PC-9 (cell line): ENCODE measurements at regions not wholly inside any gene's neighbourhood (a gene's known extent, or its start where the extent isn't known, plus 50 kb on each side); places are given as distances from the start of the nearest gene placed in this dataset.
A peak's percentile ranks its signal among the peaks of the same experiment; 100 is the strongest.

Source experiments
- BruUV-seq: library from RNA; stranded (reverse); fragments of 400-500 nt; replicated peaks from 2 replicates; lab custom pipeline; 2021; lab: Mats Ljungman, UMichigan
- CTCF ChIA-PET: fragments of 300-600 bp; sonication (Branson Sonifier 250); formaldehyde crosslinking; loops from one replicate; lab custom pipeline; 2022; ENCODE audit warnings: antibody characterized with exemption; lab: Charles Lee
- POLR2A ChIA-PET: fragments of 300-600 bp; sonication (Branson Sonifier 250); formaldehyde crosslinking; loops from one replicate; lab custom pipeline; 2022; ENCODE audit warnings: antibody characterized with exemption; ENCODE audit not compliant: unreplicated experiment; lab: Charles Lee
- DNase-seq, 2 experiments: peaks; one replicate each; pipeline versions ENCODE4 v3.0.0 to v3.0.0-alpha.2; 2015 to 2022; ENCODE audit warnings: mixed read lengths in 1 of 2
- H2AFZ ChIP-seq: fragments of 200-600 bp; sonication (generic); 2 replicates; pipeline ENCODE4 v1.8.1; 2017; ENCODE audit warnings: antibody characterized with exemption
- H3F3A ChIP-seq: fragments of 200-600 bp; sonication (generic); 2 replicates; pipeline ENCODE4 v1.8.1; 2017; ENCODE audit warnings: antibody characterized with exemption, mild to moderate bottlenecking, low read depth; ENCODE audit not compliant: insufficient read depth
- H3K27ac ChIP-seq: fragments of 200-600 bp; sonication (generic); 2 replicates; pipeline ENCODE4 v1.6.1; 2016; ENCODE audit warnings: mixed run types
- H3K27me3 ChIP-seq: fragments of 200-600 bp; sonication (generic); 2 replicates; pipeline ENCODE4 v1.6.1; 2016; ENCODE audit warnings: low read depth, mixed run types; ENCODE audit not compliant: insufficient read depth
- H3K36me3 ChIP-seq: fragments of 200-600 bp; sonication (generic); 2 replicates; pipeline ENCODE4 v1.6.1; 2016; ENCODE audit warnings: low read depth, mixed run types
- H3K4me1 ChIP-seq: fragments of 200-600 bp; sonication (generic); replicated peaks from 2 replicates; pipeline ENCODE4 v1.6.1; 2016; ENCODE audit warnings: mixed run types; ENCODE audit not compliant: insufficient read depth
- H3K4me2 ChIP-seq: fragments of 200-600 bp; sonication (generic); 2 replicates; pipeline ENCODE4 v1.6.1; 2017; ENCODE audit warnings: mixed run types
- H3K4me3 ChIP-seq: fragments of 200-600 bp; sonication (generic); 2 replicates; pipeline ENCODE4 v1.6.1; 2016; ENCODE audit warnings: mixed run types
- H3K79me2 ChIP-seq: fragments of 200-600 bp; sonication (generic); 2 replicates; pipeline ENCODE4 v1.6.1; 2017; ENCODE audit warnings: low read depth, mixed run types
- H3K9me2 ChIP-seq: fragments of 200-600 bp; sonication (generic); 2 replicates; pipeline ENCODE4 v1.8.1; 2017; ENCODE audit warnings: mild to moderate bottlenecking; ENCODE audit not compliant: insufficient read depth
- H3K9me3 ChIP-seq: fragments of 200-600 bp; sonication (generic); 2 replicates; pipeline ENCODE4 v1.8.1; 2016; ENCODE audit warnings: low read depth; ENCODE audit not compliant: insufficient read depth
- H4K20me1 ChIP-seq: fragments of 200-600 bp; sonication (generic); 2 replicates; pipeline ENCODE4 v1.8.1; 2017; ENCODE audit not compliant: insufficient read depth
- CTCF ChIP-seq: fragments of 200-600 bp; sonication (generic); conservative IDR thresholded peaks from 2 replicates; pipeline ENCODE4 v1.6.1; 2017; ENCODE audit warnings: mixed run types, antibody characterized with exemption, mild to moderate bottlenecking, moderate library complexity
- EZH2 ChIP-seq: fragments of 200-600 bp; sonication (generic); IDR thresholded peaks from 2 replicates; pipeline ENCODE4 v1.8.0; 2017; ENCODE audit warnings: antibody characterized with exemption, low read depth
- intact Hi-C: fragments of 100-400 bp; cut with micrococcal nuclease; formaldehyde crosslinking; loops from one replicate; pipeline ENCODE4 v1.10.0; 2022; ENCODE audit not compliant: unreplicated experiment

GRCh38 chr6:158920311-158920905 is 79.6 kb downstream of the RSPH3 start:
- POLR2A ChIA-PET, result no interaction called here
- H3K4me1 ChIP-seq, result peaks cover 35% of the 10 kb centered on the region
- CTCF ChIA-PET, result no interaction called here

GRCh38 chr6:158919865-158920264 is 80.1 kb downstream of the RSPH3 start:
- BruUV-seq, result no TSS peak
- H3K27me3 ChIP-seq, result no peaks in the 10 kb centered on the region
- H3K4me1 ChIP-seq, result peaks cover 35% of the 10 kb centered on the region
- no peak overlapping the region for H2AFZ ChIP-seq
- TF ChIP-seq CTCF (no peak), EZH2 (no peak)
- ChIA-PET POLR2A (no interaction called here), CTCF (no interaction called here)
- no peaks in the 10 kb centered on the region for H3K9me3 ChIP-seq
- H3K4me3 ChIP-seq, result no peak overlapping the region
- peak overlapping the region; percentile 6 for H3K4me2 ChIP-seq
- no peaks in the 10 kb centered on the region for H3K36me3 ChIP-seq
- no peaks in the 10 kb centered on the region for H3K79me2 ChIP-seq
- no peaks in the 10 kb centered on the region for H4K20me1 ChIP-seq
- peaks cover 32% of the 10 kb centered on the region; the same call in 1 of the 2 replicates for H3F3A ChIP-seq
- no peaks in the 10 kb centered on the region for H3K9me2 ChIP-seq
- H3K27ac ChIP-seq, result peak overlapping the region; percentile 26; the same call in 1 of the 2 replicates
- no peak for DNase-seq
- intact Hi-C loops, result loop anchor here (10.0 kb wide), 1 partner anchor 215 kb away; no protein-coding TSS in a partner anchor

More at GRCh38 chr6:158920311-158920905, 79.6 kb downstream of the RSPH3 start:
- H3K79me2 ChIP-seq, result no peaks in the 10 kb centered on the region
- H3F3A ChIP-seq, result peaks cover 32% of the 10 kb centered on the region; the same call in 1 of the 2 replicates
- no peaks in the 10 kb centered on the region for H3K36me3 ChIP-seq
- peak overlapping the region; percentile 26; the same call in 1 of the 2 replicates for H3K27ac ChIP-seq
- H2AFZ ChIP-seq, result no peak overlapping the region
- no peaks in the 10 kb centered on the region for H3K27me3 ChIP-seq
- H4K20me1 ChIP-seq, result no peaks in the 10 kb centered on the region
- intact Hi-C loops, result no loop called here
- H3K4me2 ChIP-seq, result peak overlapping the region; percentile 6
- no peak for DNase-seq
- BruUV-seq, result no TSS peak
- no peaks in the 10 kb centered on the region for H3K9me3 ChIP-seq
- no peaks in the 10 kb centered on the region for H3K9me2 ChIP-seq
- TF ChIP-seq CTCF, result no peak
- TF ChIP-seq EZH2, result no peak
- H3K4me3 ChIP-seq, result no peak overlapping the region

- no peak for TF ChIP-seq CTCF
- no peak for TF ChIP-seq EZH2
- CTCF ChIA-PET, result no interaction called here
- Histone ChIP-seq H3K27ac (no peak overlapping the region; the same call in 1 of the 2 replicates), H3K36me3 (no peaks in the 10 kb centered on the region), H3K79me2 (0 out of 2 replicates have a peak, but pooled peaks cover 3% of the 10 kb centered on the region), H3K9me2 (no peaks in the 10 kb centered on the region), H3K27me3 (no peaks in the 10 kb centered on the region), H3K4me2 (no peak overlapping the region), H3K9me3 (no peaks in the 10 kb centered on the region), H3K4me1 (peaks cover 57% of the 10 kb centered on the region), H2AFZ (no peak overlapping the region), H3K4me3 (no peak overlapping the region), H4K20me1 (no peaks in the 10 kb centered on the region), H3F3A (peaks cover 45% of the 10 kb centered on the region)
- no peak for DNase-seq
- BruUV-seq, result no TSS peak
- intact Hi-C loops, result loop anchor here (10.0 kb wide), 1 partner anchor 212 kb away; no protein-coding TSS in a partner anchor
- POLR2A ChIA-PET, result interaction anchor here (0.5 kb wide), 1 partner anchor 47 kb away, joined by 3 read pairs; no protein-coding TSS in a partner anchor
These were observed 83.4 kb downstream of the RSPH3 start for GRCh38 chr6:158916617-158917016.
